GM12892 (cell line): ENCODE measurements at regions not wholly inside any gene's neighbourhood (a gene's known extent, or its start where the extent isn't known, plus 50 kb on each side); places are given as distances from the start of the nearest gene placed in this dataset.
"Not testable (repeated sequence)": the region's sequence is repeated elsewhere in the genome, so short reads cannot be mapped to it uniquely, and the experiment has no call there.

ENCODE experiments used
- POLR2A ChIP-seq: IDR thresholded peaks from 2 replicates; pipeline ENCODE4 v1.6.1; 2011; ENCODE audit warnings: low read depth, low read length, control low read depth
- POLR2AphosphoS5 ChIP-seq: IDR thresholded peaks from 2 replicates; pipeline ENCODE4 v1.6.1; 2011; ENCODE audit warnings: low read depth, low read length, control low read depth
- TAF1 ChIP-seq: IDR thresholded peaks from 2 replicates; pipeline ENCODE4 v1.6.1; 2011; ENCODE audit warnings: low read depth, mild to moderate bottlenecking, control low read depth, low read length, borderline replicate concordance

DNA sequence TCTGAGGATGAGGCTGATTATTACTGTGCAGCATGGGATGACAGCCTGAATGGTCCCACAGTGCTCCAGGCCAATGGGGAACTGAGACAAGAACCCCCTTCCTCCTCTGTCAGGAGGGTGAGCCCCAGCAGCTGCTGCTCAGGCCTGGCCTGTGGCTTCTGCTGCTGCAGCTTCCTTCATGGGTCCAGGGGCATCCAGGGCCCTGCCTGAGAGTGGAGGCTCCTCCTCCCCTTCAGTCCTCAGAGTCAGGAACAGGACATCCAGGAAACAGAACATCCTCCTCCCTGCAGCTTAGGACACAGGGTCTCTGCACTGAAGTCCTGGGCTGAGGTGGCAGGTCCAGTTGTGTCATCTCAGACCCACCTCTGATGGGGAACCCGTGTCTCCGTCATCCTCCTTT, 127.2 kb downstream of the ZNF280B start:
- TF ChIP-seq TAF1, POLR2AphosphoS5, POLR2A: not testable (repeated sequence)
